H1 (cell line): ENCODE measurements at regions not wholly inside any gene's neighbourhood (a gene's known extent, or its start where the extent isn't known, plus 50 kb on each side); places are given as distances from the start of the nearest gene placed in this dataset.

ENCODE experiments used
- CTCF ChIP-seq, 3 experiments: IDR thresholded peaks; 1 replicate in 2 of 3; 2 replicates in 1 of 3; pipeline versions ENCODE4 v1.5.1 to v1.6.1; 2011; ENCODE audit warnings: low read length in 3 of 3, mild to moderate bottlenecking in 3 of 3, inconsistent platforms in 2 of 3, low read depth in 1 of 3, moderate library complexity in 1 of 3; ENCODE audit not compliant: insufficient read depth in 1 of 3; ENCODE audit errors: control extremely low read depth in 1 of 3

- TF ChIP-seq CTCF (IDR thresholded peaks at IDR 0.05; ENCODE audit: control extremely low read depth in 1 of 3, insufficient read depth in 1 of 3, low read depth in 1 of 3, low read length in 3 of 3) = no peak
Measured at GRCh38 chr20:23199356-23199755, 113.2 kb upstream of the CD93 start (continued).
